Bronchial epithelial cell (primary cell): ENCODE measurements at regions not wholly inside any gene's neighbourhood (a gene's known extent, or its start where the extent isn't known, plus 50 kb on each side); places are given as distances from the start of the nearest gene placed in this dataset.

Experiments
- DNase-seq: peaks from one replicate; pipeline ENCODE4 v3.0.0-alpha.2; 2010; ENCODE audit warnings: low read depth
- FAIRE-seq: peaks from 2 replicates; lab custom pipeline; 2011; peaks lifted over from hg19 to GRCh38; lab: Jason Lieb, UNC
- H3K27me3 ChIP-seq: 2 replicates; pipeline ENCODE4 v1.5.1; 2011; ENCODE audit warnings: low read length; ENCODE audit not compliant: control insufficient read depth, insufficient read depth
- H3K36me3 ChIP-seq: 2 replicates; pipeline ENCODE4 v1.5.1; 2011; ENCODE audit warnings: low read length; ENCODE audit not compliant: control insufficient read depth, insufficient read depth
- H3K4me3 ChIP-seq: 2 replicates; pipeline ENCODE4 v1.5.1; 2011; ENCODE audit warnings: mild to moderate bottlenecking, low read depth, low read length, control low read depth
- CTCF ChIP-seq: IDR thresholded peaks from 2 replicates; pipeline ENCODE4 v1.5.1; 2011; ENCODE audit warnings: mild to moderate bottlenecking, moderate library complexity, low read length, control low read depth, inconsistent platforms; ENCODE audit not compliant: insufficient read depth, severe bottlenecking

GRCh38 chr9:80435591-80435990, 863.8 kb downstream of the TLE4 start:
- TF ChIP-seq CTCF: no peak
- Histone ChIP-seq H3K27me3 (no peaks in the 10 kb centered on the region), H3K36me3 (no peaks in the 10 kb centered on the region), H3K4me3 (no peak overlapping the region)
- DNase-seq (no peak), FAIRE-seq (no peak)

DNA sequence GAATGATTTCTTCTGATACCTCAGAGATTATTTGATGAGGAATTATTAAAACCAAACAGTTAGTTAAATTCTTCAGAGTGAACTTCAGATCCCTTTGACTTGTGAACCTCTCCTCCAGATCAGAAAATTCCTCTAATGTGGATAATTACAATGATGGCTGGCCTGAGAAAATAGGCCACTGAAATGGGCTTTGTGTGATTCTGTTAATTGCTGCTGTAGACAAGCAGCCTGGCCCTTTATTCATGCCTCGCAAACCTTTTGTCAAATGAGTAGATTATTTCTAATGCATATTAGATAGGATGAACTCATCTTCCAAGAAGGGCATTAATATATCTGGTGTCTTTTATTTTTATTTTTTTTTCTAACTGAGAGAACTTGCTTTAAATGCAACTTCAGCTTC, 855.2 kb downstream of the TLE4 start:
- H3K27me3 ChIP-seq: no peaks in the 10 kb centered on the region
- H3K36me3 ChIP-seq: no peaks in the 10 kb centered on the region
- no peak for DNase-seq
- H3K4me3 ChIP-seq: no peak overlapping the region
- FAIRE-seq: no peak
- TF ChIP-seq CTCF: no peak

DNA sequence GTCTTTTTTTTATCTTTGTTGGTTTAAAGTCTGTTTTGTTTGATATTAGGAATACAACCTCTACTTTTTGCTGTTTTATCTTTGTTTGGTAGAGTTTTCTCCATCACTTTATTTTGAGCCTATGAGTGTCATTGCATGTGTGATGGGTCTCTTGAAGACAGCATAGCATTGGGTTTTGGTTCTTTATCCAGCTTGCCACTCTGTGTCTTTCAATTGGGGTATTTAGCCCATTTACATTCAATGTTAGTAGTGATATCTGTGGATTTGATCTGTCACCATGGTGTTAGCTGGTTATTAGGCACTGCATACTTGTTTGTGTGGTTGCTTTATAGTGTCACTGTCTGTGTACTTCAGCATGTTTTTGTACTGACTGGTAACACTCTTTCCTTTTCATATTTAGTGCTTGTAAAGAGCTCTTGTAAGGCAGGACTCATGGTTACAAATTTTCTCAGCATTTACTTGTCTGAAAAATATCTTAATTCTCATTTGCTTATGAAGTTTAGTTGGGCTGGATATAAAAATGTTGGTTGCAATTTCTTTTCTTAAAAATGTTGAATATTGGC, 845.5 kb downstream of the TLE4 start:
- H3K27me3 ChIP-seq: no peaks in the 10 kb centered on the region
- H3K36me3 ChIP-seq: no peaks in the 10 kb centered on the region
- TF ChIP-seq CTCF: no peak
- no peak overlapping the region for H3K4me3 ChIP-seq
- no peak for FAIRE-seq
- DNase-seq: no peak

DNA sequence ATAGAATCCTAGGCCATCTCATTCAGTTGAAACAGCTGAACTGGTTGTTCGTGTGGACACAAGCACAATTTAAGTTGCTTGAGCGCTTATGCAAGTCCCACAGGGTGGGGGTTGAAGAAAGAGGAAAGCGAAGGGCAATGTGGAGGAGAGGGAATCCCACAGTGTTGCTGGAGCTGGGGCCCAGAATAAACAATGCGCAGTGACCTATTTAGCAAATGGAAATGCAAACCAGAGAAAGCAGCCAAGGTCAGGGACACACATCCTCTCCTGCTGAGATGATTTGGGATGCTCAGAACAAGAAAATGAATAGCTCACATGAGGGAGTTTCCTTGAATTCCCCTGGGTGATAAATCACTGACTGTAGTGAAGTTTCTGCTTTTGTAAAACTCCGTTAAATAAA, 838.3 kb downstream of the TLE4 start:
- FAIRE-seq (no peak), DNase-seq (no peak)
- no peak overlapping the region for H3K4me3 ChIP-seq
- no peaks in the 10 kb centered on the region for H3K27me3 ChIP-seq
- H3K36me3 ChIP-seq: no peaks in the 10 kb centered on the region
- TF ChIP-seq CTCF: no peak

- DNase-seq: no peak
- Histone ChIP-seq H3K36me3 (no peaks in the 10 kb centered on the region), H3K27me3 (no peaks in the 10 kb centered on the region), H3K4me3 (no peak overlapping the region)
- FAIRE-seq: no peak
- no peak for TF ChIP-seq CTCF
These were observed 835.5 kb downstream of the TLE4 start for GRCh38 chr9:80407220-80407619.

GRCh38 chr9:80401243-80401642, 829.5 kb downstream of the TLE4 start:
- no peak for DNase-seq
- no peaks in the 10 kb centered on the region for H3K27me3 ChIP-seq
- no peak overlapping the region for H3K4me3 ChIP-seq
- TF ChIP-seq CTCF: no peak
- FAIRE-seq: no peak
- no peaks in the 10 kb centered on the region for H3K36me3 ChIP-seq
